ENCODE measurements at regions not wholly inside any gene's neighbourhood (a gene's known extent, or its start where the extent isn't known, plus 50 kb on each side); places are given as distances from the start of the nearest gene placed in this dataset.

GRCh38 chr4:14792702-14793227, 209.5 kb upstream of the CPEB2 start:
- TF ChIP-seq CTCF (IDR thresholded peaks at IDR 0.05 in 4 of 5, conservative IDR thresholded peaks at IDR 0.05 in 1 of 5) (no peak), POLR2A (IDR thresholded peaks at IDR 0.05) (no peak)

All from gastrocnemius medialis (tissue), 4 donors.